ENCODE measurements at regions not wholly inside any gene's neighbourhood (a gene's known extent, or its start where the extent isn't known, plus 50 kb on each side); places are given as distances from the start of the nearest gene placed in this dataset.

DNA sequence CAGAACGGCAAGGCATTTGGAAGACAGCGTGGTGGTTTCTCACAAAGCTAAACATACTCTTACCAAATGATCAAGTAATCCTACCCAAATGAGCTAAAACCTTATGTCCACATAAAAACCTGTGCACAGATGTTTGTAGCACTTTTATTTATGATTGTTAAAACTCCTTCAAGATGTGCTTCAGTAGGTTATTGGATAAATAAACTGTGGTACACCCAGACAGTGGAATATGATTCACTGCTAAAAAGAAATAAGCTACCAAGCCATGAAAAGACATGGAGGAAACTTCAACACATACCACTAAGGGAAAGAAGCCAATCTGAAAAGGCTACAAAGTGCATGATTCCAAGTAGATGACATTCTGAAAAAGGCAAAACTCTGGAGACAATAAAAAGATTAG, 94.2 kb downstream of the FOXD1 start:
- Histone ChIP-seq H3K27me3 (ENCODE audit: insufficient read depth) (no peaks in the 10 kb centered on the region), H3K79me2 (ENCODE audit: insufficient read depth) (no peaks in the 10 kb centered on the region), H3K9me3 (no peaks in the 10 kb centered on the region; the same call in 1 of the 2 replicates), H3K4me3 (ENCODE audit: low read depth in 2 of 2, low read length in 1 of 2) (no peak overlapping the region), H3K4me1 (ENCODE audit: control insufficient read depth in 1 of 2, insufficient read depth in 2 of 2, low read depth in 1 of 2, low read length in 1 of 2) (no peaks in the 10 kb centered on the region), H3K9me2 (no peaks in the 10 kb centered on the region), H3K9ac (no peak overlapping the region), H4K20me1 (ENCODE audit: insufficient read depth) (no peaks in the 10 kb centered on the region), H3F3A (replicated peaks; ENCODE audit: insufficient read depth) (no peaks in the 10 kb centered on the region), H3K36me3 (replicated peaks in 1 of 2; ENCODE audit: control insufficient read depth in 1 of 2, insufficient read depth in 2 of 2, low read length in 1 of 2) (no peaks in the 10 kb centered on the region), H3K4me2 (no peak overlapping the region), H3K27ac (ENCODE audit: low read depth in 2 of 2, low read length in 1 of 2) (no peak overlapping the region), H2AFZ (ENCODE audit: low read depth) (0 out of 2 replicates have a peak overlapping the region, but pooled peaks have one; percentile 17)
- TF ChIP-seq, protein P1, sequence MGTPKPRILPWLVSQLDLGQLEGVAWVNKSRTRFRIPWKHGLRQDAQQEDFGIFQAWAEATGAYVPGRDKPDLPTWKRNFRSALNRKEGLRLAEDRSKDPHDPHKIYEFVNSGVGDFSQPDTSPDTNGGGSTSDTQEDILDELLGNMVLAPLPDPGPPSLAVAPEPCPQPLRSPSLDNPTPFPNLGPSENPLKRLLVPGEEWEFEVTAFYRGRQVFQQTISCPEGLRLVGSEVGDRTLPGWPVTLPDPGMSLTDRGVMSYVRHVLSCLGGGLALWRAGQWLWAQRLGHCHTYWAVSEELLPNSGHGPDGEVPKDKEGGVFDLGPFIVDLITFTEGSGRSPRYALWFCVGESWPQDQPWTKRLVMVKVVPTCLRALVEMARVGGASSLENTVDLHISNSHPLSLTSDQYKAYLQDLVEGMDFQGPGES (IDR thresholded peaks at IDR 0.05; ENCODE audit: low read depth, low read length): no peak
- TF ChIP-seq, protein P2, sequence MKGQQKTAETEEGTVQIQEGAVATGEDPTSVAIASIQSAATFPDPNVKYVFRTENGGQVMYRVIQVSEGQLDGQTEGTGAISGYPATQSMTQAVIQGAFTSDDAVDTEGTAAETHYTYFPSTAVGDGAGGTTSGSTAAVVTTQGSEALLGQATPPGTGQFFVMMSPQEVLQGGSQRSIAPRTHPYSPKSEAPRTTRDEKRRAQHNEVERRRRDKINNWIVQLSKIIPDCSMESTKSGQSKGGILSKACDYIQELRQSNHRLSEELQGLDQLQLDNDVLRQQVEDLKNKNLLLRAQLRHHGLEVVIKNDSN (IDR thresholded peaks at IDR 0.05; ENCODE audit: borderline replicate concordance, low read depth): no peak
- no peak for TF ChIP-seq FOSL2 (IDR thresholded peaks at IDR 0.05; ENCODE audit: borderline replicate concordance, low read depth)
- TF ChIP-seq CHD2 (IDR thresholded peaks at IDR 0.05; ENCODE audit: low read length, partially characterized antibody): no peak
- TF ChIP-seq TAF1 (IDR thresholded peaks at IDR 0.05; ENCODE audit: borderline replicate concordance, low read depth, low read length): no peak
- TF ChIP-seq RXRA (IDR thresholded peaks at IDR 0.05; ENCODE audit: borderline replicate concordance, low read depth): no peak
- no peak for TF ChIP-seq MEF2A (IDR thresholded peaks at IDR 0.05; ENCODE audit: borderline replicate concordance, low read depth)
- no peak for TF ChIP-seq TEAD4 (IDR thresholded peaks at IDR 0.05; ENCODE audit: borderline replicate concordance, insufficient read depth)
- TF ChIP-seq POLR2AphosphoS5 (IDR thresholded peaks at IDR 0.05; ENCODE audit: low read depth, low read length): no peak
- TF ChIP-seq, protein P3, sequence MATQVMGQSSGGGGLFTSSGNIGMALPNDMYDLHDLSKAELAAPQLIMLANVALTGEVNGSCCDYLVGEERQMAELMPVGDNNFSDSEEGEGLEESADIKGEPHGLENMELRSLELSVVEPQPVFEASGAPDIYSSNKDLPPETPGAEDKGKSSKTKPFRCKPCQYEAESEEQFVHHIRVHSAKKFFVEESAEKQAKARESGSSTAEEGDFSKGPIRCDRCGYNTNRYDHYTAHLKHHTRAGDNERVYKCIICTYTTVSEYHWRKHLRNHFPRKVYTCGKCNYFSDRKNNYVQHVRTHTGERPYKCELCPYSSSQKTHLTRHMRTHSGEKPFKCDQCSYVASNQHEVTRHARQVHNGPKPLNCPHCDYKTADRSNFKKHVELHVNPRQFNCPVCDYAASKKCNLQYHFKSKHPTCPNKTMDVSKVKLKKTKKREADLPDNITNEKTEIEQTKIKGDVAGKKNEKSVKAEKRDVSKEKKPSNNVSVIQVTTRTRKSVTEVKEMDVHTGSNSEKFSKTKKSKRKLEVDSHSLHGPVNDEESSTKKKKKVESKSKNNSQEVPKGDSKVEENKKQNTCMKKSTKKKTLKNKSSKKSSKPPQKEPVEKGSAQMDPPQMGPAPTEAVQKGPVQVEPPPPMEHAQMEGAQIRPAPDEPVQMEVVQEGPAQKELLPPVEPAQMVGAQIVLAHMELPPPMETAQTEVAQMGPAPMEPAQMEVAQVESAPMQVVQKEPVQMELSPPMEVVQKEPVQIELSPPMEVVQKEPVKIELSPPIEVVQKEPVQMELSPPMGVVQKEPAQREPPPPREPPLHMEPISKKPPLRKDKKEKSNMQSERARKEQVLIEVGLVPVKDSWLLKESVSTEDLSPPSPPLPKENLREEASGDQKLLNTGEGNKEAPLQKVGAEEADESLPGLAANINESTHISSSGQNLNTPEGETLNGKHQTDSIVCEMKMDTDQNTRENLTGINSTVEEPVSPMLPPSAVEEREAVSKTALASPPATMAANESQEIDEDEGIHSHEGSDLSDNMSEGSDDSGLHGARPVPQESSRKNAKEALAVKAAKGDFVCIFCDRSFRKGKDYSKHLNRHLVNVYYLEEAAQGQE (IDR thresholded peaks at IDR 0.05; ENCODE audit: low read depth, low read length): no peak
- 50% methylated on average over 2 of the region's 2 CpGs for WGBS (ENCODE audit: low lambda C conversion rate)
- ChIA-PET POLR2A (no interaction called here), CTCF (no interaction called here)
- DNase-seq: no peak

DNA sequence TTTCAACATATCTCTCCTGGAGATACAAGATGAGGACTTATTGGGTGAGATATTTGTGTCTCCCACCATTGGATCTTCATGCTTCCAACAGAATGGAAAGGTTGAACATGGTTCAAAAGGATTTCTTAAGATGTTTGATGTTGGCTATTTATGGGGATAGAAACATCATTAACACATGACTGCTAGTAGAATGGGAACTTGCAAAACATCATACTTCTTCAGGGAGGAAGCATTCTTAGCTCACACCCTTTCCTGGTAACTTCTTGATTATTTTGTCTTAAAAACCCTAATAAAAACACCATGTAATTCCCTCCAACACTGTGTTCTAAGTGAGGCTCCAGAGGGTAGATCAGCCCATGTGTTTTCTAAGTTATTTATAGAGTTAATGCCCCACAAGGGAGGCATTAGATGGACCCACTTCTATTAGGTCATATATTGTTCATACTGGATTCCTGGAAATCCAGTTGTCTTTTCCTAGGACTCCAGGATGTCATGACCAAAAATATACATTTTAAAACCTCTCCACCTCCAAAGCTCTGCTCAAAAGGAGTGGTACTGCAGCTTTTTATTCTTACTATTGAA, 95.8 kb downstream of the FOXD1 start:
- H3K4me1 ChIP-seq (ENCODE audit: control insufficient read depth in 1 of 2, insufficient read depth in 2 of 2, low read depth in 1 of 2, low read length in 1 of 2): no peaks in the 10 kb centered on the region
- H3K36me3 ChIP-seq (replicated peaks in 1 of 2; ENCODE audit: control insufficient read depth in 1 of 2, insufficient read depth in 2 of 2, low read length in 1 of 2): no peaks in the 10 kb centered on the region
- no peaks in the 10 kb centered on the region for H3F3A ChIP-seq (replicated peaks; ENCODE audit: insufficient read depth)
- no peaks in the 10 kb centered on the region for H3K27me3 ChIP-seq (ENCODE audit: insufficient read depth)
- H3K9me3 ChIP-seq: no peaks in the 10 kb centered on the region; the same call in 1 of the 2 replicates
- H2AFZ ChIP-seq (ENCODE audit: low read depth): no peak overlapping the region
- H3K27ac ChIP-seq (ENCODE audit: low read depth in 2 of 2, low read length in 1 of 2): no peak overlapping the region
- no peak overlapping the region for H3K9ac ChIP-seq
- no peak overlapping the region for H3K4me3 ChIP-seq (ENCODE audit: low read depth in 2 of 2, low read length in 1 of 2)
- no peaks in the 10 kb centered on the region for H3K9me2 ChIP-seq
- H3K79me2 ChIP-seq (ENCODE audit: insufficient read depth): no peaks in the 10 kb centered on the region
- H4K20me1 ChIP-seq (ENCODE audit: insufficient read depth): no peaks in the 10 kb centered on the region
- H3K4me2 ChIP-seq: no peak overlapping the region
- DNase-seq: no peak
- POLR2A ChIA-PET: no interaction called here
- CTCF ChIA-PET: no interaction called here
- TF ChIP-seq, protein P4, sequence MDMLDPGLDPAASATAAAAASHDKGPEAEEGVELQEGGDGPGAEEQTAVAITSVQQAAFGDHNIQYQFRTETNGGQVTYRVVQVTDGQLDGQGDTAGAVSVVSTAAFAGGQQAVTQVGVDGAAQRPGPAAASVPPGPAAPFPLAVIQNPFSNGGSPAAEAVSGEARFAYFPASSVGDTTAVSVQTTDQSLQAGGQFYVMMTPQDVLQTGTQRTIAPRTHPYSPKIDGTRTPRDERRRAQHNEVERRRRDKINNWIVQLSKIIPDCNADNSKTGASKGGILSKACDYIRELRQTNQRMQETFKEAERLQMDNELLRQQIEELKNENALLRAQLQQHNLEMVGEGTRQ (IDR thresholded peaks at IDR 0.05; ENCODE audit: borderline replicate concordance, low read depth, low read length): no peak
- TF ChIP-seq POLR2AphosphoS5 (IDR thresholded peaks at IDR 0.05; ENCODE audit: low read depth, low read length) (no peak), NFIC (IDR thresholded peaks at IDR 0.05; ENCODE audit: borderline replicate concordance) (no peak), FOXM1 (IDR thresholded peaks at IDR 0.05; ENCODE audit: low read depth) (no peak), FOXJ3 (CRISPR knock-in tag; IDR thresholded peaks at IDR 0.05) (no peak)
- TF ChIP-seq, protein P5, sequence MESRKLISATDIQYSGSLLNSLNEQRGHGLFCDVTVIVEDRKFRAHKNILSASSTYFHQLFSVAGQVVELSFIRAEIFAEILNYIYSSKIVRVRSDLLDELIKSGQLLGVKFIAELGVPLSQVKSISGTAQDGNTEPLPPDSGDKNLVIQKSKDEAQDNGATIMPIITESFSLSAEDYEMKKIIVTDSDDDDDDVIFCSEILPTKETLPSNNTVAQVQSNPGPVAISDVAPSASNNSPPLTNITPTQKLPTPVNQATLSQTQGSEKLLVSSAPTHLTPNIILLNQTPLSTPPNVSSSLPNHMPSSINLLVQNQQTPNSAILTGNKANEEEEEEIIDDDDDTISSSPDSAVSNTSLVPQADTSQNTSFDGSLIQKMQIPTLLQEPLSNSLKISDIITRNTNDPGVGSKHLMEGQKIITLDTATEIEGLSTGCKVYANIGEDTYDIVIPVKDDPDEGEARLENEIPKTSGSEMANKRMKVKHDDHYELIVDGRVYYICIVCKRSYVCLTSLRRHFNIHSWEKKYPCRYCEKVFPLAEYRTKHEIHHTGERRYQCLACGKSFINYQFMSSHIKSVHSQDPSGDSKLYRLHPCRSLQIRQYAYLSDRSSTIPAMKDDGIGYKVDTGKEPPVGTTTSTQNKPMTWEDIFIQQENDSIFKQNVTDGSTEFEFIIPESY (IDR thresholded peaks at IDR 0.05; ENCODE audit: borderline replicate concordance, low read depth): no peak
- TF ChIP-seq, protein P2 (IDR thresholded peaks at IDR 0.05; ENCODE audit: borderline replicate concordance, low read depth): no peak
